Upper lobe of left lung (tissue), 4 donors: ENCODE measurements at regions not wholly inside any gene's neighbourhood (a gene's known extent, or its start where the extent isn't known, plus 50 kb on each side); places are given as distances from the start of the nearest gene placed in this dataset.

Experiments used
- POLR2A ChIP-seq, 4 donors: fragments of 450-650 bp; IDR thresholded peaks; one replicate each; pipeline ENCODE4 v1.5.1; 2016 to 2017; ENCODE audit warnings: antibody characterized with exemption in 4 of 4, mild to moderate bottlenecking in 2 of 4
- POLR2AphosphoS5 ChIP-seq, 2 donors: sonication (generic); formaldehyde crosslinking; IDR thresholded peaks; one replicate each; pipeline ENCODE4 v1.5.1; 2017; ENCODE audit warnings: antibody characterized with exemption in 2 of 2
- TF ChIP-seq, protein P1 (sequence below), 6 experiments: fragments of 450-650 bp in 4 of 6; fragments of 200-600 bp in 2 of 6; sonication (generic) in 2 of 6; IDR thresholded peaks; one replicate each; pipeline ENCODE4 v1.5.1; 2016 to 2019; ENCODE audit warnings: antibody characterized with exemption in 6 of 6

- no peak for TF ChIP-seq POLR2AphosphoS5 (IDR thresholded peaks at IDR 0.05)
- TF ChIP-seq, protein P1, sequence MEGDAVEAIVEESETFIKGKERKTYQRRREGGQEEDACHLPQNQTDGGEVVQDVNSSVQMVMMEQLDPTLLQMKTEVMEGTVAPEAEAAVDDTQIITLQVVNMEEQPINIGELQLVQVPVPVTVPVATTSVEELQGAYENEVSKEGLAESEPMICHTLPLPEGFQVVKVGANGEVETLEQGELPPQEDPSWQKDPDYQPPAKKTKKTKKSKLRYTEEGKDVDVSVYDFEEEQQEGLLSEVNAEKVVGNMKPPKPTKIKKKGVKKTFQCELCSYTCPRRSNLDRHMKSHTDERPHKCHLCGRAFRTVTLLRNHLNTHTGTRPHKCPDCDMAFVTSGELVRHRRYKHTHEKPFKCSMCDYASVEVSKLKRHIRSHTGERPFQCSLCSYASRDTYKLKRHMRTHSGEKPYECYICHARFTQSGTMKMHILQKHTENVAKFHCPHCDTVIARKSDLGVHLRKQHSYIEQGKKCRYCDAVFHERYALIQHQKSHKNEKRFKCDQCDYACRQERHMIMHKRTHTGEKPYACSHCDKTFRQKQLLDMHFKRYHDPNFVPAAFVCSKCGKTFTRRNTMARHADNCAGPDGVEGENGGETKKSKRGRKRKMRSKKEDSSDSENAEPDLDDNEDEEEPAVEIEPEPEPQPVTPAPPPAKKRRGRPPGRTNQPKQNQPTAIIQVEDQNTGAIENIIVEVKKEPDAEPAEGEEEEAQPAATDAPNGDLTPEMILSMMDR (IDR thresholded peaks at IDR 0.05), result no peak
- TF ChIP-seq POLR2A (IDR thresholded peaks at IDR 0.05), result no peak
Observed at GRCh38 chr14:101037021-101037817, 133.7 kb upstream of the RTL1 start.
